ENCODE measurements at regions not wholly inside any gene's neighbourhood (a gene's known extent, or its start where the extent isn't known, plus 50 kb on each side); places are given as distances from the start of the nearest gene placed in this dataset.

DNA sequence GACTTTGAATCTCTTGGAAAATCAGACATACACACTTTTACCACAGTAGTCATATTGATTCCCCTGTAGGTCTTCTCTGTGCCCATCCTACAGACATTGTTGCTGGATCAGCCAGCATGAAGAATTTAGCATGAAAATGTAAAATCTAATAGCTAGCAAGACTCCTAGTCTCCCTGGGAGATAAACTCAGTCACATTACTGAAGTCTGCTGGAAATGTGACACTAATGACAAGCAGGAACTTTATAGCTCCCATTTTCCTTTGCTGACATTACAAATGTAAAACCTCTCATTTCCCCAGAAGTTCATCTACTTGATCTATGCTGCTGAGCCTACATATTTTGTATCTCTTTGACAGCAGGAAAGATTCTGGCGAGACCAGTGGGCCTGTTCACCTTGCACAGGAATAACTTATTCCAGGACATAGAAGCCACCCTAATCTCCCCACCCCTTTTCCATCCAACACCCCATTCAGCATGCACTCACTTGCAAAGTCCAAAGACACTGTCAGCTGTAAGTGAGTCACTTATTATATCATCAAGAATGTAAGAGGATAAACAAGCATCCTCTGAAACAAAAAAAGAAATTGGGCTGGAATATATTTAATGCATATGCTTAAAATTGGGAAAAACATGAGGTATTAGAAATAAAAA, 648.3 kb upstream of the PKDCC start:
- H3K27me3 Mint-ChIP-seq (ENCODE audit: low read depth in 3 of 3): peaks cover 0 to 3% (median 0%) of the 10 kb centered on the region in 3 donors
- Histone ChIP-seq H3K4me3 (replicated peaks in 1 of 3; ENCODE audit: low read depth in 2 of 3, low read length in 3 of 3) (no peak overlapping the region), H3K4me1 (ENCODE audit: control insufficient read depth in 1 of 2, insufficient read depth in 2 of 2, low read length in 2 of 2) (no peaks in the 10 kb centered on the region), H3K27me3 (ENCODE audit: control insufficient read depth in 2 of 2, insufficient read depth in 2 of 2, low read length in 2 of 2) (no peaks in the 10 kb centered on the region), H3K79me2 (ENCODE audit: insufficient read depth, low read length) (no peaks in the 10 kb centered on the region), H3K27ac (ENCODE audit: low read depth in 1 of 2, low read length in 2 of 2) (no peak overlapping the region), H2AFZ (ENCODE audit: insufficient read depth, low read depth, low read length, poor library complexity, severe bottlenecking) (no peak overlapping the region), H3K9ac (ENCODE audit: insufficient read depth, low read length, poor library complexity, severe bottlenecking) (no peak overlapping the region), H3K4me2 (replicated peaks; ENCODE audit: extremely low read depth, low read length, poor library complexity, severe bottlenecking) (no peak overlapping the region), H3K36me3 (replicated peaks in 1 of 2; ENCODE audit: control insufficient read depth in 1 of 2, insufficient read depth in 2 of 2, low read length in 2 of 2) (no peaks in the 10 kb centered on the region), H4K20me1 (ENCODE audit: insufficient read depth, low read length) (no peaks in the 10 kb centered on the region), H3K9me3 (replicated peaks in 1 of 2; ENCODE audit: control insufficient read depth in 1 of 2, insufficient read depth in 1 of 2, low read length in 2 of 2) (no peaks in the 10 kb centered on the region)
- TF ChIP-seq, protein P1, sequence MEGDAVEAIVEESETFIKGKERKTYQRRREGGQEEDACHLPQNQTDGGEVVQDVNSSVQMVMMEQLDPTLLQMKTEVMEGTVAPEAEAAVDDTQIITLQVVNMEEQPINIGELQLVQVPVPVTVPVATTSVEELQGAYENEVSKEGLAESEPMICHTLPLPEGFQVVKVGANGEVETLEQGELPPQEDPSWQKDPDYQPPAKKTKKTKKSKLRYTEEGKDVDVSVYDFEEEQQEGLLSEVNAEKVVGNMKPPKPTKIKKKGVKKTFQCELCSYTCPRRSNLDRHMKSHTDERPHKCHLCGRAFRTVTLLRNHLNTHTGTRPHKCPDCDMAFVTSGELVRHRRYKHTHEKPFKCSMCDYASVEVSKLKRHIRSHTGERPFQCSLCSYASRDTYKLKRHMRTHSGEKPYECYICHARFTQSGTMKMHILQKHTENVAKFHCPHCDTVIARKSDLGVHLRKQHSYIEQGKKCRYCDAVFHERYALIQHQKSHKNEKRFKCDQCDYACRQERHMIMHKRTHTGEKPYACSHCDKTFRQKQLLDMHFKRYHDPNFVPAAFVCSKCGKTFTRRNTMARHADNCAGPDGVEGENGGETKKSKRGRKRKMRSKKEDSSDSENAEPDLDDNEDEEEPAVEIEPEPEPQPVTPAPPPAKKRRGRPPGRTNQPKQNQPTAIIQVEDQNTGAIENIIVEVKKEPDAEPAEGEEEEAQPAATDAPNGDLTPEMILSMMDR (IDR thresholded peaks at IDR 0.05): no peak
- peaks cover 2 to 13% (median 6%) of the 10 kb centered on the region in 7 donors for H3K9me3 Mint-ChIP-seq
- WGBS (ENCODE audit: insufficient coverage): 80% methylated on average over 1 of the region's 1 CpG
- H3K4me3 Mint-ChIP-seq: no peak overlapping the region
- intact Hi-C loops (cut with micrococcal nuclease): no loop called here
- no peaks in the 10 kb centered on the region for H3K4me1 Mint-ChIP-seq
- DNase-seq: no peak
- H3K36me3 Mint-ChIP-seq: no peaks in the 10 kb centered on the region
- H3K27ac Mint-ChIP-seq: no peak overlapping the region

- Histone ChIP-seq H3K4me1 (ENCODE audit: control insufficient read depth in 1 of 2, insufficient read depth in 2 of 2, low read length in 2 of 2) (no peaks in the 10 kb centered on the region), H3K9ac (ENCODE audit: insufficient read depth, low read length, poor library complexity, severe bottlenecking) (no peak overlapping the region), H3K27ac (ENCODE audit: low read depth in 1 of 2, low read length in 2 of 2) (no peak overlapping the region), H3K27me3 (ENCODE audit: control insufficient read depth in 2 of 2, insufficient read depth in 2 of 2, low read length in 2 of 2) (no peaks in the 10 kb centered on the region), H3K4me2 (replicated peaks; ENCODE audit: extremely low read depth, low read length, poor library complexity, severe bottlenecking) (no peak overlapping the region), H3K79me2 (ENCODE audit: insufficient read depth, low read length) (no peaks in the 10 kb centered on the region), H3K4me3 (replicated peaks in 1 of 3; ENCODE audit: low read depth in 2 of 3, low read length in 3 of 3) (no peak overlapping the region), H3K9me3 (replicated peaks in 1 of 2; ENCODE audit: control insufficient read depth in 1 of 2, insufficient read depth in 1 of 2, low read length in 2 of 2) (no peaks in the 10 kb centered on the region), H3K36me3 (replicated peaks in 1 of 2; ENCODE audit: control insufficient read depth in 1 of 2, insufficient read depth in 2 of 2, low read length in 2 of 2) (no peaks in the 10 kb centered on the region), H2AFZ (ENCODE audit: insufficient read depth, low read depth, low read length, poor library complexity, severe bottlenecking) (no peak overlapping the region), H4K20me1 (ENCODE audit: insufficient read depth, low read length) (no peaks in the 10 kb centered on the region)
- H3K27me3 Mint-ChIP-seq (ENCODE audit: low read depth in 3 of 3): peaks cover 0 to 3% (median 0%) of the 10 kb centered on the region in 3 donors
- intact Hi-C loops (cut with micrococcal nuclease): no loop called here
- whole genome bisulfite sequencing (ENCODE audit: insufficient coverage): no CpG with 5 or more reads among the region's 6 CpGs
- TF ChIP-seq, protein P1 (IDR thresholded peaks at IDR 0.05): no peak
- H3K4me1 Mint-ChIP-seq: no peaks in the 10 kb centered on the region
- no peak overlapping the region for H3K4me3 Mint-ChIP-seq
- DNase-seq: no peak
- no peaks in the 10 kb centered on the region for H3K36me3 Mint-ChIP-seq
- peaks cover 0 to 12% (median 6%) of the 10 kb centered on the region in 7 donors for H3K9me3 Mint-ChIP-seq
- H3K27ac Mint-ChIP-seq: no peak overlapping the region
Measured at GRCh38 chr2:41400088-41400665, 647.6 kb upstream of the PKDCC start.
